ENCODE measurements at regions not wholly inside any gene's neighbourhood (a gene's known extent, or its start where the extent isn't known, plus 50 kb on each side); places are given as distances from the start of the nearest gene placed in this dataset.

- no peak for DNase-seq
These were observed 110.3 kb upstream of the KIT start for GRCh38 chr4:54547299-54548097.

GRCh38 chr4:54548098-54548620 is 109.6 kb upstream of the KIT start:
- DNase-seq = no peak

GRCh38 chr4:54548831-54549460 is 108.8 kb upstream of the KIT start:
- no peak for DNase-seq

- DNase-seq = no peak
These were observed 107.2 kb upstream of the KIT start for GRCh38 chr4:54550395-54551171.

GRCh38 chr4:54553001-54553400 is 104.8 kb upstream of the KIT start:
- DNase-seq = no peak

- DNase-seq = no peak
These were observed 103.3 kb upstream of the KIT start for GRCh38 chr4:54554339-54554990.

GRCh38 chr4:54556051-54556450 is 101.7 kb upstream of the KIT start:
- no peak for DNase-seq

- DNase-seq = no peak
These were observed 101.2 kb upstream of the KIT start for GRCh38 chr4:54556587-54556986.

- no peak for DNase-seq
These were observed 98.7 kb upstream of the KIT start for GRCh38 chr4:54558889-54559677.

GRCh38 chr4:54560513-54560912 is 97.2 kb upstream of the KIT start:
- DNase-seq = no peak

GRCh38 chr4:54561940-54562339 is 95.8 kb upstream of the KIT start:
- DNase-seq = no peak

- no peak for DNase-seq
These were observed 91.1 kb upstream of the KIT start for GRCh38 chr4:54566608-54567007.

- DNase-seq = no peak
These were observed 90.4 kb upstream of the KIT start for GRCh38 chr4:54567327-54567726.

GRCh38 chr4:54568184-54568583 is 89.6 kb upstream of the KIT start:
- DNase-seq = no peak

GRCh38 chr4:54570822-54571221 is 86.9 kb upstream of the KIT start:
- no peak for DNase-seq

- no peak for DNase-seq
These were observed 86.2 kb upstream of the KIT start for GRCh38 chr4:54571293-54572151.

GRCh38 chr4:54572152-54572542 is 85.6 kb upstream of the KIT start:
- DNase-seq = no peak

GRCh38 chr4:54574500-54574899 is 83.3 kb upstream of the KIT start:
- no peak for DNase-seq

GRCh38 chr4:54575919-54576318 is 81.8 kb upstream of the KIT start:
- no peak for DNase-seq

- DNase-seq = no peak
These were observed 76.0 kb upstream of the KIT start for GRCh38 chr4:54581807-54582206.

GRCh38 chr4:54585321-54586000 is 72.3 kb upstream of the KIT start:
- no peak for DNase-seq
